Thyroid gland (tissue), 4 donors: ENCODE measurements at regions not wholly inside any gene's neighbourhood (a gene's known extent, or its start where the extent isn't known, plus 50 kb on each side); places are given as distances from the start of the nearest gene placed in this dataset.

Experiments
- DNase-seq, 2 donors: peaks; one replicate each; pipeline ENCODE4 v3.0.0-alpha.2; 2019
- H3K27ac ChIP-seq, 3 donors: fragments of 200-600 bp; sonication (generic); 1 replicate in 2 of 3; 2 replicates in 1 of 3; pipeline ENCODE4 v1.5.1; 2016 to 2019; ENCODE audit warnings: mild to moderate bottlenecking in 1 of 3, moderate library complexity in 1 of 3
- H3K27me3 ChIP-seq: fragments of 200-600 bp; sonication (generic); one replicate; pipeline ENCODE4 v1.5.1; 2019
- H3K36me3 ChIP-seq, 2 donors: fragments of 200-600 bp; sonication (generic); one replicate each; pipeline ENCODE4 v1.5.1; 2016 to 2019
- H3K4me1 ChIP-seq, 2 donors: fragments of 200-600 bp; sonication (generic); one replicate each; pipeline ENCODE4 v1.5.1; 2017 to 2019
- H3K4me3 ChIP-seq, 3 donors: fragments of 200-600 bp; sonication (generic); replicated peaks in 1 of 3; 1 replicate in 2 of 3; 2 replicates in 1 of 3; pipeline ENCODE4 v1.5.1; 2016; ENCODE audit warnings: mild to moderate bottlenecking in 1 of 3
- H3K9me3 ChIP-seq: fragments of 200-600 bp; sonication (generic); one replicate; pipeline ENCODE4 v1.5.1; 2017
- CTCF ChIP-seq, 6 experiments: fragments of 200-600 bp in 3 of 6; fragments of 450-650 bp in 3 of 6; sonication (generic) in 3 of 6; IDR thresholded peaks; one replicate each; pipeline ENCODE4 v1.5.1; 2016 to 2019; ENCODE audit warnings: antibody characterized with exemption in 6 of 6, mild to moderate bottlenecking in 2 of 6, inconsistent platforms in 1 of 6, moderate library complexity in 1 of 6
- POLR2A ChIP-seq, 2 donors: fragments of 450-650 bp; IDR thresholded peaks; one replicate each; pipeline ENCODE4 v1.6.1; 2017; ENCODE audit warnings: antibody characterized with exemption in 2 of 2, mild to moderate bottlenecking in 2 of 2, moderate library complexity in 1 of 2
- WGBS, 2 donors: methylation state at CpG; one replicate each; pipeline ENCODE4 v1.1.5; 2017; 5-methylcytosine and 5-hydroxymethylcytosine counted together
- intact Hi-C: fragments of 100-400 bp; cut with DNase I; formaldehyde crosslinking; loops from one replicate; pipeline ENCODE4 v1.15.1; 2023

- intact Hi-C loops, result no loop called here
- WGBS, 2 donors, result 83 to 89% methylated on average over 2 of the region's 2 CpGs
Measured at GRCh38 chr2:67289271-67289670, 107.9 kb upstream of the ETAA1 start.

GRCh38 chr2:67289921-67290371 is 107.2 kb upstream of the ETAA1 start:
- no peaks in the 10 kb centered on the region for H3K36me3 ChIP-seq
- no peaks in the 10 kb centered on the region for H3K27me3 ChIP-seq
- H3K4me1 ChIP-seq, result no peaks in the 10 kb centered on the region
- no peak for TF ChIP-seq POLR2A (IDR thresholded peaks at IDR 0.05)
- TF ChIP-seq CTCF (IDR thresholded peaks at IDR 0.05), result no peak
- no peaks in the 10 kb centered on the region for H3K9me3 ChIP-seq
- 86 to 92% methylated on average over 1 of the region's 1 CpG for WGBS, 2 donors
- no peak overlapping the region for H3K27ac ChIP-seq
- intact Hi-C loops, result no loop called here
- DNase-seq, result no peak
- H3K4me3 ChIP-seq, result no peak overlapping the region

More at GRCh38 chr2:67289271-67289670, 107.9 kb upstream of the ETAA1 start:
- Histone ChIP-seq H3K4me3 (no peak overlapping the region), H3K36me3 (no peaks in the 10 kb centered on the region), H3K27me3 (no peaks in the 10 kb centered on the region), H3K27ac (no peak overlapping the region), H3K4me1 (no peaks in the 10 kb centered on the region), H3K9me3 (no peaks in the 10 kb centered on the region)
- DNase-seq, result no peak
- no peak for TF ChIP-seq CTCF (IDR thresholded peaks at IDR 0.05)
- no peak for TF ChIP-seq POLR2A (IDR thresholded peaks at IDR 0.05)

- TF ChIP-seq CTCF (IDR thresholded peaks at IDR 0.05) (no peak), POLR2A (IDR thresholded peaks at IDR 0.05) (no peak)
- WGBS, 2 donors, result 84 to 85% methylated on average over 6 of the region's 6 CpGs
- DNase-seq, result no peak
- intact Hi-C loops, result no loop called here
- no peak overlapping the region for H3K27ac ChIP-seq
- H3K27me3 ChIP-seq, result no peaks in the 10 kb centered on the region
- no peaks in the 10 kb centered on the region for H3K4me1 ChIP-seq
- H3K9me3 ChIP-seq, result no peaks in the 10 kb centered on the region
- H3K4me3 ChIP-seq, result no peak overlapping the region
- no peaks in the 10 kb centered on the region for H3K36me3 ChIP-seq
Measured at GRCh38 chr2:67290451-67291290, 106.5 kb upstream of the ETAA1 start.

GRCh38 chr2:67294218-67294617 is 102.9 kb upstream of the ETAA1 start:
- TF ChIP-seq POLR2A (IDR thresholded peaks at IDR 0.05) (no peak), CTCF (IDR thresholded peaks at IDR 0.05) (no peak)
- WGBS, 2 donors, result 36 to 38% methylated on average over 1 of the region's 1 CpG

GRCh38 chr2:67295406-67295805 is 101.7 kb upstream of the ETAA1 start:
- Histone ChIP-seq H3K36me3 (no peaks in the 10 kb centered on the region), H3K4me3 (no peak overlapping the region), H3K27ac (no peak overlapping the region), H3K4me1 (no peaks in the 10 kb centered on the region), H3K27me3 (no peaks in the 10 kb centered on the region), H3K9me3 (no peaks in the 10 kb centered on the region)
- intact Hi-C loops, result no loop called here
- no peak for TF ChIP-seq POLR2A (IDR thresholded peaks at IDR 0.05)
- no peak for TF ChIP-seq CTCF (IDR thresholded peaks at IDR 0.05)
- DNase-seq, result no peak
- 83% methylated on average over 2 of the region's 2 CpGs for WGBS, 2 donors

More at GRCh38 chr2:67294218-67294617, 102.9 kb upstream of the ETAA1 start:
- Histone ChIP-seq H3K9me3 (no peaks in the 10 kb centered on the region), H3K27ac (no peak overlapping the region), H3K4me1 (no peaks in the 10 kb centered on the region), H3K4me3 (no peak overlapping the region), H3K27me3 (no peaks in the 10 kb centered on the region), H3K36me3 (no peaks in the 10 kb centered on the region)
- intact Hi-C loops, result no loop called here
- no peak for DNase-seq
